ENCODE measurements at regions not wholly inside any gene's neighbourhood (a gene's known extent, or its start where the extent isn't known, plus 50 kb on each side); places are given as distances from the start of the nearest gene placed in this dataset.

DNA sequence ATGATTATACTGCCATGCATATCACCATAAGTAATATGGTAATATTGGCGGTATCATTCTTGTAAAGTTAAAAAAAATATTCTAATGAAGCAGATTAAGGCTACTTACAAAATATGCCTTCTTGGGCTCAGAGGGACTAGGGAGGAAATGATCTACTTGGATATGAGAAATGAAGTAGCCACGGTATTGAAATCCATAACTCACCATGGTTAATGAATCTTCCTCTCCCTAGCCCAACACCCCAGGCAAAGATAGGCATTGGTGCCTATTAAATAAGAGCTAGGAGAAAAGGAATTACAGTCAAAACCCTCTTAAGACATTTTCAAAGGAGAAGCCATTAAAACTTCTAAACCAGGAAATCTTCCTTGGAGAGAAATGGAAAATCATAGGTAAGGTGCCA, 280.5 kb downstream of the TFAP2B start:
- no peak for DNase-seq
- 45 to 62% methylated on average over 2 of the region's 2 CpGs for WGBS, 2 donors
- no peak for TF ChIP-seq POLR2A (IDR thresholded peaks at IDR 0.05)
- TF ChIP-seq, protein P1, sequence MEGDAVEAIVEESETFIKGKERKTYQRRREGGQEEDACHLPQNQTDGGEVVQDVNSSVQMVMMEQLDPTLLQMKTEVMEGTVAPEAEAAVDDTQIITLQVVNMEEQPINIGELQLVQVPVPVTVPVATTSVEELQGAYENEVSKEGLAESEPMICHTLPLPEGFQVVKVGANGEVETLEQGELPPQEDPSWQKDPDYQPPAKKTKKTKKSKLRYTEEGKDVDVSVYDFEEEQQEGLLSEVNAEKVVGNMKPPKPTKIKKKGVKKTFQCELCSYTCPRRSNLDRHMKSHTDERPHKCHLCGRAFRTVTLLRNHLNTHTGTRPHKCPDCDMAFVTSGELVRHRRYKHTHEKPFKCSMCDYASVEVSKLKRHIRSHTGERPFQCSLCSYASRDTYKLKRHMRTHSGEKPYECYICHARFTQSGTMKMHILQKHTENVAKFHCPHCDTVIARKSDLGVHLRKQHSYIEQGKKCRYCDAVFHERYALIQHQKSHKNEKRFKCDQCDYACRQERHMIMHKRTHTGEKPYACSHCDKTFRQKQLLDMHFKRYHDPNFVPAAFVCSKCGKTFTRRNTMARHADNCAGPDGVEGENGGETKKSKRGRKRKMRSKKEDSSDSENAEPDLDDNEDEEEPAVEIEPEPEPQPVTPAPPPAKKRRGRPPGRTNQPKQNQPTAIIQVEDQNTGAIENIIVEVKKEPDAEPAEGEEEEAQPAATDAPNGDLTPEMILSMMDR (IDR thresholded peaks at IDR 0.05), result no peak
- Histone ChIP-seq H3K27me3 (no peaks in the 10 kb centered on the region), H3K4me1 (peaks cover 0 to 13% (median 0%) of the 10 kb centered on the region in 3 donors), H3K36me3 (no peaks in the 10 kb centered on the region), H3K4me3 (no peak overlapping the region), H3K9me3 (no peaks in the 10 kb centered on the region), H3K27ac (peak overlapping the region in 2 of 4 donors; percentile 9 to 41)
- intact Hi-C loops (cut with DNase I), result no loop called here

- DNase-seq, result no peak
- 56 to 90% methylated on average over 1 of the region's 1 CpG for WGBS, 2 donors
- Histone ChIP-seq H3K27me3 (no peaks in the 10 kb centered on the region), H3K4me1 (peaks cover 0 to 9% (median 0%) of the 10 kb centered on the region in 3 donors), H3K27ac (no peak overlapping the region), H3K4me3 (no peak overlapping the region), H3K9me3 (no peaks in the 10 kb centered on the region), H3K36me3 (no peaks in the 10 kb centered on the region)
- TF ChIP-seq POLR2A (IDR thresholded peaks at IDR 0.05), result no peak
- TF ChIP-seq, protein P1 (IDR thresholded peaks at IDR 0.05), result no peak
- intact Hi-C loops (cut with DNase I), result no loop called here
These were observed 286.7 kb downstream of the TFAP2B start for GRCh38 chr6:51105357-51105756.

DNA sequence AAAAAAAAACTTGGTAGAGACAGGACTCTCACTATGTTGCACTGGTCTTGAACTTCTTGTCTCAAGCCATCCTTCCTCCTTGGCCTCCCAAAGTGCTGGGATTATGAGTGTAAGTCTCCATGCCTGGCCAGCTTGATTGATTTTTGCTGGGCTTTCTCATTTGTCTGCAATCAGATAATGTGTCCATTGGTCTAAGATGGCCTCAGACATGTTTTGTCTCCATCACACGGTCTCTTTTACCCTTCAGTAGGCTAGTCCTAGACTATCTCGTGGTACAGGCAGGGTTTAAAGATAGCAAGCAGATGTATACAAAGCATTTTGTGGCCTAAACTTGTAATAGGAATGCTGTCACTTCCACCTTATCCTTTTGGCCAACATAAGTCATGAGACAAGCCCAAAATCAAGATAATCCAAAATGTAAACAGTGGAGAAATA, 289.1 kb downstream of the TFAP2B start:
- Histone ChIP-seq H3K4me1 (peaks cover 0 to 12% (median 0%) of the 10 kb centered on the region in 3 donors), H3K36me3 (no peaks in the 10 kb centered on the region), H3K27me3 (no peaks in the 10 kb centered on the region), H3K9me3 (no peaks in the 10 kb centered on the region), H3K4me3 (no peak overlapping the region), H3K27ac (no peak overlapping the region)
- no peak for DNase-seq
- intact Hi-C loops (cut with DNase I), result no loop called here
- 52 to 55% methylated on average over 2 of the region's 2 CpGs for WGBS, 2 donors
- no peak for TF ChIP-seq POLR2A (IDR thresholded peaks at IDR 0.05)
- TF ChIP-seq, protein P1 (IDR thresholded peaks at IDR 0.05), result no peak

DNA sequence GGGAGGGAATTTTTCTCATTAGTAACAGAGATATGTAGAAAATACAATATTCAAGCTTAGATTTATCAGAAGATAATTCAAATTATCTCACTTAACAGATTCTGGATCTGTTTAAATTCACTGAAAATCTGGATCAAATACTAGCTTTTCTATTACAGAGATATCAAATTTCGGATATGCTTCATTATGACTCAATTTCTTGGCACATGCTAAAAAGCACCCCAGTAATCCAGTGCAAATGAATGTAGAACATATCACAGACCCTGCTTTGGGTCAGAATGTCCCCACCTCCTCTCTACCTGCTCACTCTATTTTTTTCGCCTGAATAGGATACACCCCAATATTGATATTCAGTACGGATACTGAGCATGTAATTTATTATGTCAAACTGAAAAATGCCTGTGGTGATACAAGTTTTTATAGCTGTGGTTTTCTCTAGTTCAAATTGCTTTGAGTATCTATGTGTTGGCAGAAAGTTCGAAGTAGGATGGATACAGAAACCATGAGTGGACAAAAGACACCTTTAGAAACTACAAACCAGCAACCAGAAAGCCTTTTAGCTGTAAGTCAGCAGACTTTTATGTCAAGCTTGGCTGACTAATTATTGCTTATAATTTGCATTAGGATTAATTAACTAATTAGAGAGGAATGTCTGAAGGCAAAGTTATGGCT, 290.0 kb downstream of the TFAP2B start:
- no peak overlapping the region for H3K27ac ChIP-seq
- no peaks in the 10 kb centered on the region for H3K36me3 ChIP-seq
- H3K4me1 ChIP-seq, result peaks cover 0 to 14% (median 0%) of the 10 kb centered on the region in 3 donors
- H3K9me3 ChIP-seq, result no peaks in the 10 kb centered on the region
- WGBS, 2 donors, result 37% methylated on average over 4 of the region's 4 CpGs
- intact Hi-C loops (cut with DNase I), result no loop called here
- H3K4me3 ChIP-seq, result no peak overlapping the region
- no peaks in the 10 kb centered on the region for H3K27me3 ChIP-seq
- DNase-seq, result no peak
- TF ChIP-seq POLR2A (IDR thresholded peaks at IDR 0.05), result no peak

GRCh38 chr6:51112731-51113130, 294.1 kb downstream of the TFAP2B start:
- 18 to 34% methylated on average over 5 of the region's 5 CpGs for WGBS, 2 donors
- TF ChIP-seq POLR2A (IDR thresholded peaks at IDR 0.05), result no peak
- H3K27me3 ChIP-seq, result no peaks in the 10 kb centered on the region
- no peak overlapping the region for H3K4me3 ChIP-seq
- H3K4me1 ChIP-seq, result peaks cover 0 to 21% (median 0%) of the 10 kb centered on the region in 3 donors
- H3K27ac ChIP-seq, result no peak overlapping the region
- intact Hi-C loops (cut with DNase I), result no loop called here
- no peaks in the 10 kb centered on the region for H3K36me3 ChIP-seq
- H3K9me3 ChIP-seq, result no peaks in the 10 kb centered on the region
- no peak for DNase-seq

GRCh38 chr6:51116723-51117122, 298.1 kb downstream of the TFAP2B start:
- Histone ChIP-seq H3K27me3 (no peaks in the 10 kb centered on the region), H3K27ac (no peak overlapping the region), H3K4me3 (no peak overlapping the region), H3K4me1 (peaks cover 0 to 12% (median 0%) of the 10 kb centered on the region in 3 donors), H3K9me3 (no peaks in the 10 kb centered on the region), H3K36me3 (no peaks in the 10 kb centered on the region)
- 29 to 54% methylated on average over 3 of the region's 3 CpGs for WGBS, 2 donors
- TF ChIP-seq, protein P1 (IDR thresholded peaks at IDR 0.05), result no peak
- no peak for TF ChIP-seq POLR2A (IDR thresholded peaks at IDR 0.05)
- intact Hi-C loops (cut with DNase I), result no loop called here
- DNase-seq, result no peak

Data from esophagus squamous epithelium (tissue), 5 donors.